ENCODE measurements at regions not wholly inside any gene's neighbourhood (a gene's known extent, or its start where the extent isn't known, plus 50 kb on each side); places are given as distances from the start of the nearest gene placed in this dataset.

DNA sequence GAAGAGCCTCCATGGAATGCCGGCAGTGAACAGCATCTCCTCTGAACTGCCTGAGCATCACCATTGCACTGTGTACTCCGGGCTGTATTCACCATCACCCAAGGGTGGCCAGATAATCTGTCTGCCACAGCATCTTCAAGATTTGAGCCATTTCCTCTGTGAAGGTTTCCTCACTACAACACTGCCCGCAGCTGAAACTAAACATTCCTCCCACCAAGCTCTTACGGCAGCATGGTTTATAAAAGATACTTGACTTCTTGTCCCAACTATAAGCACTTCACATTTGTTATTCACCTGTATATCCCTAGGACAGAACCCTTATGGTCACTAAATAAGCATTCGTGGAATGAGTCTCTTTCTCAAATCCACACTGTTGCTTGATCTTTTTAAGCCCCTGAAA, 125.9 kb downstream of the SST start:
- Histone ChIP-seq H4K20me1 (ENCODE audit: low read depth, low read length) (no peaks in the 10 kb centered on the region), H3K27ac (ENCODE audit: low read depth, low read length) (no peak overlapping the region), H3K4me3 (ENCODE audit: insufficient read depth, low read length, poor library complexity, severe bottlenecking) (no peak overlapping the region), H3K27me3 (ENCODE audit: low read length) (peaks cover 7% of the 10 kb centered on the region; the same call in 1 of the 2 replicates), H3K36me3 (ENCODE audit: low read length) (no peaks in the 10 kb centered on the region), H3F3A (ENCODE audit: insufficient read depth) (no peaks in the 10 kb centered on the region), H3K4me2 (ENCODE audit: low read depth, low read length, poor library complexity, severe bottlenecking) (no peak overlapping the region), H3K79me2 (ENCODE audit: insufficient read depth, low read length) (no peaks in the 10 kb centered on the region), H3K9me2 (replicated peaks; ENCODE audit: insufficient read depth, low read length) (no peaks in the 10 kb centered on the region), H2AFZ (ENCODE audit: low read depth, low read length, severe bottlenecking) (no peak overlapping the region), H3K9me3 (ENCODE audit: insufficient read depth, low read length) (no peaks in the 10 kb centered on the region), H3K9ac (ENCODE audit: low read length) (no peak overlapping the region)
- TF ChIP-seq, protein P1, sequence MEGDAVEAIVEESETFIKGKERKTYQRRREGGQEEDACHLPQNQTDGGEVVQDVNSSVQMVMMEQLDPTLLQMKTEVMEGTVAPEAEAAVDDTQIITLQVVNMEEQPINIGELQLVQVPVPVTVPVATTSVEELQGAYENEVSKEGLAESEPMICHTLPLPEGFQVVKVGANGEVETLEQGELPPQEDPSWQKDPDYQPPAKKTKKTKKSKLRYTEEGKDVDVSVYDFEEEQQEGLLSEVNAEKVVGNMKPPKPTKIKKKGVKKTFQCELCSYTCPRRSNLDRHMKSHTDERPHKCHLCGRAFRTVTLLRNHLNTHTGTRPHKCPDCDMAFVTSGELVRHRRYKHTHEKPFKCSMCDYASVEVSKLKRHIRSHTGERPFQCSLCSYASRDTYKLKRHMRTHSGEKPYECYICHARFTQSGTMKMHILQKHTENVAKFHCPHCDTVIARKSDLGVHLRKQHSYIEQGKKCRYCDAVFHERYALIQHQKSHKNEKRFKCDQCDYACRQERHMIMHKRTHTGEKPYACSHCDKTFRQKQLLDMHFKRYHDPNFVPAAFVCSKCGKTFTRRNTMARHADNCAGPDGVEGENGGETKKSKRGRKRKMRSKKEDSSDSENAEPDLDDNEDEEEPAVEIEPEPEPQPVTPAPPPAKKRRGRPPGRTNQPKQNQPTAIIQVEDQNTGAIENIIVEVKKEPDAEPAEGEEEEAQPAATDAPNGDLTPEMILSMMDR (IDR thresholded peaks at IDR 0.05; ENCODE audit: insufficient read depth, low read length, poor library complexity, severe bottlenecking) = no peak

DNA sequence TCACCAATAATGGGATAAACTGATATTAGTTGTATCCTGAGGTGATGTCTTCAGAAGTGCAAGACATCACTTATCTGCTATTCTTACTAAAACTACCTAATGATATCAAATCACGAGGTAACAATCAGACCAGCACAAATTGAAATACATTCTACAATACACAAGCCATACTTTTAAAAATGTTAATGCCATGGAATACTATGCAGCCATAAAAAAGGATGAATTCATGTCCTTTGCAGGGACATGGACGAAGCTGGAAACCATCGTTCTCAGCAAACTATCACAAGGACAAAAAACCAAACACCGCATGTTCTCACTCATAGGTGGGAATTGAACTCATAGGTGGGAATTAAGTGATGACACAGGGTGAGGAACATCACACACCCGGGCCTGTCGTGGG, 129.3 kb downstream of the SST start:
- Histone ChIP-seq H3K27me3 (ENCODE audit: low read length) (no peaks in the 10 kb centered on the region), H2AFZ (ENCODE audit: low read depth, low read length, severe bottlenecking) (no peak overlapping the region), H3K36me3 (ENCODE audit: low read length) (no peaks in the 10 kb centered on the region), H3K27ac (ENCODE audit: low read depth, low read length) (no peak overlapping the region), H3K9ac (ENCODE audit: low read length) (no peak overlapping the region), H3K79me2 (ENCODE audit: insufficient read depth, low read length) (no peaks in the 10 kb centered on the region), H3K9me2 (replicated peaks; ENCODE audit: insufficient read depth, low read length) (no peaks in the 10 kb centered on the region), H3K9me3 (ENCODE audit: insufficient read depth, low read length) (no peaks in the 10 kb centered on the region), H3K4me2 (ENCODE audit: low read depth, low read length, poor library complexity, severe bottlenecking) (no peak overlapping the region), H4K20me1 (ENCODE audit: low read depth, low read length) (no peaks in the 10 kb centered on the region), H3F3A (ENCODE audit: insufficient read depth) (no peaks in the 10 kb centered on the region), H3K4me3 (ENCODE audit: insufficient read depth, low read length, poor library complexity, severe bottlenecking) (no peak overlapping the region)
- TF ChIP-seq EZH2phosphoT487 (conservative IDR thresholded peaks at IDR 0.05; ENCODE audit: low read length) = no peak
- TF ChIP-seq, protein P1 (IDR thresholded peaks at IDR 0.05; ENCODE audit: insufficient read depth, low read length, poor library complexity, severe bottlenecking) = no peak

DNA sequence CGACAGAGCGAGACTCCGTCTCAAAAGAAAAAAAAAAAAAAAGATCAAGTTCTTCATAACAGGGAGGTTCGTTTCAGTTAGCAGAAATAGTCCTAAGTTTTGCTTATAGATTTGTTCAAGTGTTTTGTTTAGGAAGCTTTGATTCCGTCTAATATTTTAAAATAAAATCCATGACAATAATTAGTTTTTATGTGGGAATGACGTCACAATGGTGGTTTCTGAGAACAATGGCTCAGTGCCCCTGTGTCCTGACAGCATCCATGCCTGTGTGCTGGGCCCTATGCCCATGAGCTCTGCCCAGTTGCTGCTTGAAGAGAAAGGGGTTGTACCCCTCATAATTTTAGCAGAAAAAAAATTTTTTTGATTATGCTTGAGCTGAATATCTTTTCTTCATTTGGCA, 134.0 kb downstream of the SST start:
- H3K9me2 ChIP-seq (replicated peaks; ENCODE audit: insufficient read depth, low read length) = no peaks in the 10 kb centered on the region
- no peak for TF ChIP-seq EZH2phosphoT487 (conservative IDR thresholded peaks at IDR 0.05; ENCODE audit: low read length)
- TF ChIP-seq, protein P1 (IDR thresholded peaks at IDR 0.05; ENCODE audit: insufficient read depth, low read length, poor library complexity, severe bottlenecking) = no peak
- H4K20me1 ChIP-seq (ENCODE audit: low read depth, low read length) = no peaks in the 10 kb centered on the region
- no peaks in the 10 kb centered on the region for H3K79me2 ChIP-seq (ENCODE audit: insufficient read depth, low read length)
- H3F3A ChIP-seq (ENCODE audit: insufficient read depth) = no peaks in the 10 kb centered on the region
- no peak overlapping the region for H3K27ac ChIP-seq (ENCODE audit: low read depth, low read length)
- H3K9me3 ChIP-seq (ENCODE audit: insufficient read depth, low read length) = no peaks in the 10 kb centered on the region
- H3K4me2 ChIP-seq (ENCODE audit: low read depth, low read length, poor library complexity, severe bottlenecking) = no peak overlapping the region
- H2AFZ ChIP-seq (ENCODE audit: low read depth, low read length, severe bottlenecking) = no peak overlapping the region
- no peaks in the 10 kb centered on the region for H3K27me3 ChIP-seq (ENCODE audit: low read length)
- no peak overlapping the region for H3K4me3 ChIP-seq (ENCODE audit: insufficient read depth, low read length, poor library complexity, severe bottlenecking)
- no peaks in the 10 kb centered on the region for H3K36me3 ChIP-seq (ENCODE audit: low read length)
- no peak overlapping the region for H3K9ac ChIP-seq (ENCODE audit: low read length)

DNA sequence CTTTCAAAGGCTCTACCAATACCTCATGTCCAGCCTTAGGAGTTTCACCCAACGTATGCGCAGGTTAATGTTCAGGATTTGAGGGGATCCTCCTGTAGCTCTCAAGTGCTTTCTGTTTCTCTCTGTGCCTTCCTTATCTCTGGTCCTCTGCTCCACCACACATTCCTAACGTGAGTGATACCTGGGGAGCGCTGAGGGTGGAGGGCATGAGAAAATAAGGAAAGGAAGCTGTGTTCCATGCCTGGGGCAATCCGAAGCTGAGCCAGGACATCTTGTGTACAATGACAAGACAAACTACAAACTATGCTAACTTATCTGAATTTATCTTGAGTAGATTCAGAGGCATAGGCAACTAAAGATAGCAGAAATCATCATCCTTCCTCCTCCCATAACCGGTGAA, 136.4 kb downstream of the SST start:
- Histone ChIP-seq H4K20me1 (ENCODE audit: low read depth, low read length) (no peaks in the 10 kb centered on the region), H3K4me3 (ENCODE audit: insufficient read depth, low read length, poor library complexity, severe bottlenecking) (no peak overlapping the region), H3K9ac (ENCODE audit: low read length) (no peak overlapping the region), H3K79me2 (ENCODE audit: insufficient read depth, low read length) (no peaks in the 10 kb centered on the region), H3K27ac (ENCODE audit: low read depth, low read length) (no peak overlapping the region), H3F3A (ENCODE audit: insufficient read depth) (no peaks in the 10 kb centered on the region), H3K4me2 (ENCODE audit: low read depth, low read length, poor library complexity, severe bottlenecking) (no peak overlapping the region), H3K9me2 (replicated peaks; ENCODE audit: insufficient read depth, low read length) (no peaks in the 10 kb centered on the region), H3K36me3 (ENCODE audit: low read length) (no peaks in the 10 kb centered on the region), H3K9me3 (ENCODE audit: insufficient read depth, low read length) (no peaks in the 10 kb centered on the region), H2AFZ (ENCODE audit: low read depth, low read length, severe bottlenecking) (no peak overlapping the region), H3K27me3 (ENCODE audit: low read length) (no peaks in the 10 kb centered on the region)
- TF ChIP-seq, protein P1 (IDR thresholded peaks at IDR 0.05; ENCODE audit: insufficient read depth, low read length, poor library complexity, severe bottlenecking) = no peak
- TF ChIP-seq EZH2phosphoT487 (conservative IDR thresholded peaks at IDR 0.05; ENCODE audit: low read length) = no peak

Measured in SU-DHL-6 (cell line).